GM18867 (cell line): ENCODE measurements at regions not wholly inside any gene's neighbourhood (a gene's known extent, or its start where the extent isn't known, plus 50 kb on each side); places are given as distances from the start of the nearest gene placed in this dataset.
A peak's percentile ranks its signal among the peaks of the same experiment; 100 is the strongest.

ENCODE experiments used
- ATAC-seq: cut with Tn5 transposase; IDR thresholded peaks from one replicate; pipeline ENCODE4 v1.9.1; 2021; ENCODE audit warnings: mild to moderate bottlenecking, moderate library complexity; ENCODE audit not compliant: unreplicated experiment

DNA sequence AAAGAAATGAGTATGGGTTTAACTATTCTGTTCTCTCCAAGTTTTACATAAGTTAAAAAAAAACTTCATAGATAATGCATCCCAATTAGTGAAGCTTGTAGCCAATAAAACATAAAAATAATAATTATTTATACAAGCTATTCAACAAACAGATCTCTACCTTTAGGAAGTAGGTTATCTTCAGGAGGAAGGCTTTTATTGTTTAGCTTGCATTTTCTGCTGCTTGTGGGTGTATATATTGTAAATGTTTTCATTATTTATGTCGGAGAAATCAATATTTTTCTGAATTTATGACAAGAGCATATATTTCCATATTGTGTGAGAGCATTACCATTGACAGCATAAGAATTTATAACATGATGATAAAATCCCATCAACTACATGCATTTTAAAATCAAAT, 208.3 kb downstream of the TRAM1L1 start:
- no peak for ATAC-seq

DNA sequence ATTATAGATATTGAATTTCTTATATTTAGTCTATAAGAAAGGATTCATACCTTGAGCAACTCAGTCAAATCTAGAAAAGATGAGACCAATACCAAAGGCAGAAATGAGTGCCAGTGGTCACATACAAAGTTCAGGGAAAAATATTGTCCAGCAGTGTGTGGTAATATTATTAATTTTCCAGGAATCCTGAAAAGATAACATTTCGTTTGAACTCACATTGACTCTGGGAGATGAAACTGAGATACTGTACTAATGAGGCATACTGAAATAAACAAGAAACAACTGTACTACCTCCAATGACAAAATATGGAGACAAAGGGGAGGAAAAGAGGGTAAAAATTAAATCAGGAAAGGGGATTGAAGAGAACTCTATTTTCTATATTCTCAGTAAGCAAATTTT, 212.4 kb downstream of the TRAM1L1 start:
- no peak for ATAC-seq

DNA sequence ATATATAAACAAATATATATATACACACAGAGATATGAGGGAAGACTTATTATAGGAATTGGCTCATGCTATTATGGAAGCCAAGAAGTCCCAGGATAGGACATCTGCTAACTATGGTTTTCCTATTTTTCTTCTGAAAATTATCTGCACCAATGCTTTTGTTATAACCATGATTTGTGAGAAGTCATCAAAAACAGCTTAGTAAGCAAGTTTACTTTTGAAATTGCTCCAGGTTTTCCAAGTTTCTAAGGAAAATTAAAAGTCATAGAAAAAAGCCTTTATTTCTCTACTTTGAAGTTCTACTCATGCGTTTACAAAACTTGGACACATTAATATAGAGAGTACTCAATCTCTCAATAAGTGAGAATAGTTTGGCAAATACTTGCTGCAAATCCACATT, 213.1 kb downstream of the TRAM1L1 start:
- ATAC-seq = no peak

DNA sequence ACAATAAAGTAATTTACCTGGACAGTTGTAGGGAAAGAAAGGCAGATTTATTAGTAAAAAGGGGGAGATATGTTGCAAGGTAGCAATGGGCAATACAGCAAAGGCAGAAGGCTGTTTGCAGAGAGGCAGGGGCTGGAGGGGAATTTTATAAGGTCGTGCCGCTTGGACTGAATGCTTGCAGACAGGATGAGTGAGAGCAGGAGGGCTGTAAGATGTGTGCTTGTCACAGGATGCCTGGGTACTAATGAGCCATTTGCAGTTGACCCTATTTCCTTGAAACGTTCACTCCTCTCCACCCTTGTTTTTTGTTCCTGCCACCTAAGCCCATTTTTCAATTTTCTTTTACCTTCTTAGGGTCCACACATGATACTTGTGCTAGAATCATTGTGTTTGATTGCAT, 214.7 kb downstream of the TRAM1L1 start:
- no peak for ATAC-seq

DNA sequence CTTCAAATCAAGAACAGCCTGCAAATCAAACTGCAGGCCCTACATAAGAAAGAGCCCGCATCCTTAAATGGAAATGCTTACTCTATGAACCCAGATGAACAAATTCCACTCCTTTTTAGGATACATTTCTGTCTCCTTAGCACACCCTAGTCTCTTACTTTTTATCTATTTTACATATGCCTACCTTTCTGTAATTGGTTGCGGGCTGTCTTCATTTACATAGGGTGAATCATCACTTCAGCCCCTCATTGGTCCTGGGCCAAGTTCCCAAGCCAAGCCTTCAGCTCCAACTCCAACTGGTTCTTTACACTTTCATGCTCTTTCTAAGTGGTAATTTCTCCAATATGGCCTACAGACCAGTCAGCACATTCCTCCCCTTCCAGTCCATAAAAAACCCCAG, 219.3 kb downstream of the TRAM1L1 start:
- no peak for ATAC-seq

DNA sequence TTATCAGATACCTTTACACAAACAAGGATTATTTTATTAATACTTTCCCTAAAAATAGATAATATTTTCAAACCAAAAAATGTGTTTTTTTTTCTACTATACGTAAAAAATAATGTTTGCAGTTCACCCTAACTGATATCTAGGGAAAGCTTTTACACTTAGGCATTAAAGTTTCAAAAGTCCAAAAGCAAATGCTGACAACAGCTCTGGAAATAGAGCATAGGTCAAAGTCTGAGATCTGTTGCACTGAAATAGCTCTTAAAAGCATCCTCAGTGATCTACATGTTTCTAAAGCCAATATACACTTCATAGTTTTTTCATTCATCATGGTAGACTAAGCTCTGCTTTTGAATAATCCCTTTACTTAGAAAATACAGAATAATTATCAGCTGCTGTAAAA, 222.8 kb downstream of the TRAM1L1 start:
- ATAC-seq = no peak

DNA sequence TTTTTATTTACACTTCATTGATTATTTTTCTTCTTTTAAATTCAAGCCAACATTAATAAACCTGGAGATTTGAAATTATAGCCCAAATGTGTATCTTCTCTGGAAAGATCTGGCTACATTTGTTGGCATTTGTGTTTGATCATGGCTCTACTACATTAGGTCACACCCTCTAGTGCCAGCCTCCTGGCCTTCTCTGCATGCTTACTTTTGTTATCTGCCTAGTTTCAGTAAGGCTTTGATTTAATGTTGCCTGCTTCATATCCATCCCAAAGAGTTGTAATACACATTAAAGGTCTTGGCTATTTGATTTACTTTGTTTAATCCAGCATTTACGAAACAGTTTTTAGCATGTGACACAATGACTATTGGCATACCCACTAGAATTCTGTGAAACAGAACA, 224.5 kb downstream of the TRAM1L1 start:
- ATAC-seq = no peak

DNA sequence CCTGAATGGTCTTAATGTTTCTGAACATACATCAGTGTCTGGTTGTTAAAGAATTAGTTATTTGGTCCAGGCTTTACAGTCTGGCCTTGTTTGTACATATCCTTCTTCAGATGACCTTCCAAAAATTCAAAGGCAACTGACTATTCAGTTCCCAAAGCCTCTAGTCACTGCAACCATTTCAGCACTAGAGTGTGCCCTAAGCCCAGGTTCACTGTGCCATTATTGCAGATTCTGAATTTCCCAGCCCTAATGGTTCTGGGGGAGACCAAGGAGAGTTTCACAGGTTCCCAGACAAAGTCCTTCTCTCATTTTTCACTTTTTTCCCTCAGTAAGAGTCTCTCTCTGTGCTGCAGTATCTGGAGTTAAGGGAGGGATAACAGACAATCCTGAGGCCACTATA, 235.8 kb downstream of the TRAM1L1 start:
- no peak for ATAC-seq

DNA sequence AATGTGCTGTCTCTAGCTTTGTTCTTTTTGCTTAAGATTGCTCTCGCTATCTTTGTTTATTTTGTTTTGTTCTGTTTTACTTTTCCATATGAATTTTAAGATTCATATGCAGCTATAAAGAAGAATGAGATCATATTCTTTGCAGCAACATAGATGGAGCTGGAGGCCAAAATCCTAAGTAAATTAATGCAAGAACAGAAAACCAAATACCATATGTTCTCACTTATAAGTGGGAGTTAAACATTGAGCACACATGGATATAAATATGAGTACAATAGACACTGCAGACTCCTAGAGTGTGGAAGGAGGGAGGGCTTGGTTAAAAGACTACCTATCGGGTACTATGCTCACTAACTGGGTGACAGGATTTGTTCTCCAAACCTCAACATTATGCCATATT, 237.8 kb downstream of the TRAM1L1 start:
- ATAC-seq = no peak

DNA sequence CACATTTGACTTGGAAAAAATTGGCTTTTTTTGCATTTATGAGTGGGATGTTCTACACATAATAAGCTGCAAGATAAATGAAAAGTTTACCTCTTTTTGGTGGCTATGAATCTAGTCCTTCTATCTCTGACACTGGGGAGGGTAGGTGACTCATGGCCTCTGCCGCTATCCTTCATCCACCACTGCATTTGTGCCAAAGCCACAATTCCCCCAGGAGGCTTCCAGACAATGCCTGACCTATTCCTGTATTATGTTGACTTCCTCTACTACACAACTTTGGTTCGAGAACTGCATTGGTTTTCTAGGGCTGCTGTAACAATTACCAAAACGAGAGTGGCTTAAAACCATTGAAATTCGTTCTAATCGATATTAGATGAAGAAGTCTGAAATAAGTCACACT, 245.6 kb downstream of the TRAM1L1 start:
- ATAC-seq = no peak

DNA sequence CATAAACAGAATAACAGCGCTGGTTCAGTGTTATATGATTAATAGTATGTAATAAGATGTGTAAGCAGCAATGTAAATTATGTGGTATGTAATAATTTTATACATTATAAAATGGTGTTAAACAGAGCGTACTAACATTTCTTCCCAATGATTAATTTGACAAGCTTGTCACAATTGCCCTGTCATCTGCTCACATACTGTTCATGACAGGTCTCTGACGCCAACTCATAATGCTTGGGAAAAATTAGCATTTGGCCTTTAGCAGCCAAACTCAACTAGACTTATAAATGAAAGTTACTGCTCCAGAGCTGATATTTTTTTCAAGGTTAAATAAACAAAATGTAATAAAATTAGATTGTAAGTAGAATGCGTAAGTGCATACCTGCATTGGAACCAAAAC, 246.8 kb downstream of the TRAM1L1 start:
- no peak for ATAC-seq

DNA sequence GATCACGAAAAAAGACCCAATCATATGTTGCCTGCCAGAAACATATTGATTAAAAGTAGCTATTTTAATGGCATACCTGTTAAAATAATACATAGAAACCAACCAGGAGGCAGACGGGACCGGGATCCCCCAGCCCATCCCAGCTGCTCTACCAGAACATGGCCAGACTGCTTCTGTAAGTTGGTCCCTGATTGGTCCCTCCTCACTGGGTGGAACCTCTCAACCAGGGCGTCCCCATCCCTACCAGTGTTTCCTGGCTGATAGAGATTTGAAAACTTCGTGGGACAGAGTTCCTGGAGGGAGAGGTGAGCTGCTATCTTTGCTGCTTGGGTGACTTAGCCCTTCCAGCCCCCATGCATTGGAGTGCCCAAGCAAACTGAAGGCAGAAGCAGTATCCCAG, 256.2 kb downstream of the TRAM1L1 start:
- no peak for ATAC-seq

DNA sequence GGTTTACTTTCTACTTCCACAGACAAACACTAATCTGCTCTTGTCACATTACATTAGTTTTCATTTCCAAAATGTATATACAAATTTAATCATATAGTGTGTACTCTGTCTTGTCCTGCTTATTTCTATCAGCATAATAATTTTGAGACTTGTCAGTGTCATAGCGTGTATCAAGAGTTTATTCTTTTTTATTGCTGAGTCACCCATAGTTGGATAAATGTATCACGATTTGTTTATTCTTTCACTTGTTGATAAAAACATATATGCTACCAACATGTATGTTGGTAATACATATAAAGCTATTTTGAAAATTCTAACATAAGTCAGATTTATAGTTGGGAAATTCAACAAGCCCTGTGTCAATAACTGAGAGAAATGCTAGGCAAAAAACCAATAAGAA, 261.2 kb downstream of the TRAM1L1 start:
- ATAC-seq = no peak

DNA sequence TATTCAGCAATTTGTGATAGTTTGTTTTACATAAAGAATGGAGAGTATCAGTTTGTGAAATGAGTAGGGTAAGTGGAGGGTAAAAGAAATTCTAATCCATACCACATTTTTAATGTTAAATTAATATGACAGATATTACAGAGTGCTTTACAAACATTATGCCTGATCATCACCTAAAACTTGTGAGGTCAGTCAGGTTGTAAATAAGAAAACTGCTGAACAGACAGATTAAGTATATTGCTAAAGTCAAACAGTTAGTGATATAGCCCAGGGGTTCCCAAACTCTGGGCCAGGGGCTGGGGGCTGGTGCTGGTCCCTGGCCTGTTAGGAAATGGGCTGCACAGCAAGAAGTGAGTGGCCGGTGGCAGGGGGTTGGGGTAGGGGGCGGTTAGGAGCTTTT, 273.6 kb downstream of the TRAM1L1 start:
- no peak for ATAC-seq

DNA sequence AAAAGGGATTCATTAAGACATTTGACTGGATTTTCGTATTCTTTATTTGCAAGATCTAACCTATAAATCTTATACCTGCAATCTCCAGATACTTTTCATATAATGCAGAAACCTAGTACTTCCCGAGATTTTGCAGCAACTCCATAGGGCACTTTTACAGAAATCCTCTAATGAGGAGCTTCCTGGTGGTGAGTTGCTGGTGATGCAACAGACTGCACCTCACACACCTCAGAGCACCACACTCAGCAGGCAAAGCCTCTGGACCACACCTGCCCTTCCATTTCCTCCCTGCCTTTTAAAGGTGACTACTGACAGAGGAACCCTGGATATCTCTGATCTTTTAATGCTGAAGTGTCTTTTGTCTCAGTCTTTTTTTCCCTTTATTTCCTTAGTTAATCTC, 289.4 kb downstream of the TRAM1L1 start:
- ATAC-seq = no peak

DNA sequence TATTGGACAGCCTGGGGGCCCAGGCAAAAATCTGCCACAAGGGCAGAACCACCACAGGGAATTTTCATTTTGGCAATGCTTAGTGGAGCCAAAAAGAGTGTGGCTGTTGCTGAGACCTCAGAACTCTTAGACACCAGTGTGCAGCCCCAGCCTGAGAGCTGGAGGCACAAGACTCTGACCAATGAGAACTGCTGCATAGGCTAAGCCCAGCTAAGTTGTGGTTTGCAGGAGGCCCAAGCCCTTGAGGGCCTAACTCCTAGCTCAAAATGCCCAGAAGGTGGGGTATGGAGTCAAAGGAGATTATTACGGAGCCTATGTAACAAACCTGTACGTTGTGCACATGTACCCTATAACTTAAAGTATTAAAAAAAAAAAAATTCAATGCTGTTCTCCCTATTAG, 296.7 kb downstream of the TRAM1L1 start:
- ATAC-seq = no peak

DNA sequence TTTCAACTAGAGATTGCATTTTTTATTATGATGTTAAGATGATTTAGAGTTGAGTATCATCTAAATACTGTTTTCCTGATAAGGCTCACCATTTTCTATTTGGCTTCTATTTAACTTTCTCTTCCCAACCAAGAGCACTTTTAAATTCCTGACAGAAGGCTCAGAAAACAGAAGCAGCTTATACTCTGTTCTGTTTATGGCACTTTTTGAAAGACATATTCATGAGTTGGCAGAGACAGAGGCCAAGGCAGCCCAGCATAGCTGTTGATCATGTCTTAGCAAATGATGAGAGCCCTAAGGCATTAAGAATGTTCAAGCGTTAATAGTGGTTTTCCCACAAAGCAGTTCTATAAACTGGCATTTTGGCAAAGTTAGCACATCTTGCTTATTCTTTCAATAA, 330.3 kb downstream of the TRAM1L1 start:
- ATAC-seq = no peak

DNA sequence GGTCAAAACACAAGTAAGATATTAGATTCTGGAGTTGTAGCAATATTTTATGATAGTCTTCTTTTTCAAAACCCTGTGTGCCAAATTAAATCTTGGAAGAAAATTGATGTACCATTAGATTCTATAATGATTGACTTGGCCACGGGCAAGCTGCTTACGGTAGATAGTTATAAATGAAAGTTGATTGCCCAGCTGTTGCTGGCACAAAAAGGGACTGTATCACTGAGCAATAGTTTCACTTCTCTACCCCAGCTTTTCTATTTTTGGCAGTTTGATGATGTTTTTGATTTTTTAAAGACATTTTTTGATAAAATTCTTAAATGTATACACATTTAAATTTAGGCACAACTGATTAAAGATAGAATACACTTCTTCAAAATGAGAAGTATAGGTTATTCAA, 333.3 kb downstream of the TRAM1L1 start:
- no peak for ATAC-seq

DNA sequence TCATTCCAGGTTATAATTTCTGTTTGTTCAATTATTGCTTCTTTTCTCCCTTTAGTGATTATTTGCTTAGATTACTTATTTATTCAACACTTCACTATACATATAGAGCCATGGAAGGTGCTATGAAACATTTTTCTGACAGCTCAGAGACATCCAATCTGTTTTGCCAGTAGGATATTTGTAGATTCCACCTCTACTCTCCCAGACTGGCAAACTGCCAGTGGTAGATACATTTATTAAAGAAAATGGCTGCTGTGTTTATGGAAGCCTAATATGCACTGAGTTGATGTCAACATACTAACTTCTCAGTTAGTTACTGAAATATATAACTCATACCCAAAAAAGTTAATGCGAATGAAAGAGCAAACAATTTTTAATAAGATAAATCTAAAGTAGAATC, 348.6 kb downstream of the TRAM1L1 start:
- ATAC-seq = no peak

DNA sequence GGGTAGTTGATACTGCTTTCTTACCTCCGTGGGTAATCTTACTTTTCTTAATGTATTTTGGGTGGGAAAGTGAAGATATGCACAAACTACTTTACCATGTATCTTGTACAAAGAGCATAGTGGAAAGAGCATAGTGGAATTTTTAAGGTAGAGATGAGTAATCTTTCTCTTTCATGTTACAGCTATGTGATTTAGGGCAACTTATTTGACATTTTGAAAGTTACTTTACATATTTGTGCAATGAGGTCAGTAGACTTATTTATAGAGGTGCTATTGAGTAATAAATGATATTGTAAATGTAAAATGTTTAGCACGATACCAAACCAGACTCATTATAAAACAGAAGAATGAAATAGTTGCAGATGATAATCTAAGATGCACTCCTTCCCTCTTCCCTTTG, 351.2 kb downstream of the TRAM1L1 start:
- ATAC-seq = peak; percentile 51

DNA sequence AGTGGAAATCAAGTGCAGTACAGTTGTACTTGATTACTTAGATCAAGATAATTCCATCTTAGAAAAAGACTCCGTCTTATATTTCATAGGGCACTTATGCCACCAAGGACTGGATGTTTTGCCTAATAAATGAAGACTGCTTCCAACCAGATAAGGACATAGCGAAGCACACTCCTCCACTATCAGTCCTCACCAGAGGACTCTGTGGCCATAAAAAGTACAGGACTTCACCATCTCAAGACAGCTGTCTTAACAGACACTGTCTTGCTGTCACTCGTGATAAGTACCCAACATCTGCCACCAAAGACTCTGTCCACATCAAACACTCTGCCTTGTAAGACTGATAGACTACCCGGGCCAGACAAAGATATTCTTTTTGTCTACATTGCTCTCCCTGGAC, 352.0 kb downstream of the TRAM1L1 start:
- ATAC-seq = no peak

DNA sequence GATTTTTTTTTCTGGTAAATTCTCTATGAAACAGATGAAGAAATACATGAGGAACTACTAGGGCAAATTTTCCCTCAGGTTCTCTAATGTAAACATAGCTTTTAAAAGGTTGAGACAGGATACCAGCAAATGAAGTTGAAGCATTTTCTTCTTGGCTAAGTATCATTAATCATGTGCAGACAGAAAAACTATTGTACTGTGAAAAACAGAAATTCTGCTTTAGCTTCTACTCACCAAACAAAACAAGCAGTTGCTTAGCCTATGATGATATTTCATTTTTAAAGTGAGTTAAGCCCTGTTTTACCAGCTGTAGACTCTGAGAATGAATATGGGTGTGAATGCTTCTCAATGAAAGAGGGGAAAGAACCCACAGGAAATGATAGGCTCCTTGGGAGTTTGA, 358.9 kb downstream of the TRAM1L1 start:
- ATAC-seq = no peak

DNA sequence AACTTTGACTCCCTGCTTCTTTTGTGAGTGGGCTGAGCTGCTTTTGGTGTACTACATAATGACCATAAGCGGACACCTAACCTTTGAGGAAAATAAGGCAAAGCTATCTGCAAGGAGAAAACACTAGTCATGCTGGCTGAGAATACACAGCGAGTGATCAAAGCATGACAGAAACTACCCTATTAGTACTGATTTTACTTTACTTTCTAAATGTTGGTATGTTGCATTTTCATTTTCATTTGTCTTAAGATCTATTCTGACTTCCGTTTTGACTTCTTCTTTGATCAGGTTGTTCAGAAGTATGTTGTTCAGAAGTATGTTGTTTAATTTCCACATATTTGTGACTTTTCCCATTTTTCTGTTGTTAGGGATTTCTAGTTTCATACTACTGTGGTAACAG, 361.1 kb downstream of the TRAM1L1 start:
- peak; percentile 100 for ATAC-seq

DNA sequence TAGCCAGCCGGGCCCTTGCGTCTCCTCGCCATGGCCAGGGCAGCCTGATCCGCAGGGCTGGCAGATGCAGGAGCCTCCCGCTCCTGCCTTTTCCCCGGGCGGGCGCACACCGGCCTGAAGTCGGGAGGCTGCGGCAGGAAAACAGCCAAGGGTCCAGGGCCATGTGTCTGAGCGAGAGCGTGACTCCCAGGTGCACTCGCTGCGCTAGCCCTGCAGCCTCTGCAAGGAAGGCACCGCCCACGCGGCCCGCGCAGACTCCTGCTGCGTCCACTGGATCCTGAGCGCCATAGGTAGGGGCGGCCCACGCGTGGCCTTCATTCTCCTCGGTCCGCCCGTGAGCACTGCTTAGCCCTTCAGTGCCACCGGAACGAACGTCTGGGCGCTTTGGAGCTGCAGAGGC, 379.9 kb downstream of the TRAM1L1 start:
- ATAC-seq = no peak
